Stimulated activated naive CD8-positive, alpha-beta T cell treated with anti-CD3 and anti-CD28 coated beads, Interleukin-15, amount 100 ng/mL, for 72 hours (primary cell): ENCODE measurements at regions not wholly inside any gene's neighbourhood (a gene's known extent, or its start where the extent isn't known, plus 50 kb on each side); places are given as distances from the start of the nearest gene placed in this dataset.
A peak's percentile ranks its signal among the peaks of the same experiment; 100 is the strongest.
"Not testable (repeated sequence)": the region's sequence is repeated elsewhere in the genome, so short reads cannot be mapped to it uniquely, and the experiment has no call there.

Experiments used
- ATAC-seq: fragments of 150-1000 bp; cut with Tn5 transposase; 2 replicates; pipeline ENCODE4 v1.10.0; 2021; ENCODE audit warnings: mild to moderate bottlenecking, moderate library complexity
- DNase-seq, 2 donors: peaks; one replicate each; pipeline ENCODE4 v3.0.0; 2021 to 2022
- H3K27ac Mint-ChIP-seq, 2 donors: one replicate each; pipeline ENCODE4 v1.8.0; 2022; ENCODE audit warnings: mild to moderate bottlenecking in 2 of 2, mixed read lengths in 2 of 2, moderate library complexity in 2 of 2
- H3K27me3 Mint-ChIP-seq: one replicate; pipeline ENCODE4 v1.8.0; 2022; ENCODE audit warnings: mixed read lengths
- H3K4me1 Mint-ChIP-seq: one replicate; pipeline ENCODE4 v1.8.0; 2022; ENCODE audit warnings: mild to moderate bottlenecking, mixed read lengths
- H3K4me3 Mint-ChIP-seq, 2 donors: one replicate each; pipeline ENCODE4 v1.8.0; 2022; ENCODE audit warnings: mild to moderate bottlenecking in 2 of 2, mixed read lengths in 2 of 2, moderate library complexity in 1 of 2
- H3K9me3 Mint-ChIP-seq, 2 donors: one replicate each; pipeline ENCODE4 v1.8.0; 2022; ENCODE audit warnings: mixed read lengths in 2 of 2

DNA sequence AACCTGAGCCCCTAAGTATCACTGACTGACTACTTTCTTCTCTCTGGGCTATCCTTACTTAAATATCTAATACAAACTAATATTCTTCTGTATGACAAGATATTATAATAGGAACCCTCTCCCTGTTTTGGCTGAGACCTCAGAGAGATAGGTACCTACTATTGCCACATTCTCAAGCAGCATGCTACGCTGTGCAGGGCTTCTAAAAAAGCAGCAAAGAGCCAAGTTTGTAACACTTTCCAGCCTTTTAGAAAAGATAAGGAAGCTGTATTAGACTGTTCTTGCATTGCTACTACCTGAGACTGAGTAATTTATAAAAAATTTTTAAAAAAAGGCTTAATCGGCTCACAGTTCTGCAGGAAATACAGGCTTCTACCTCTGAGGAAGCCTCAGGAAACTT lies 126.8 kb upstream of the ABI3BP start:
- no peaks in the 10 kb centered on the region for H3K4me1 Mint-ChIP-seq
- ATAC-seq (no peak), DNase-seq (no peak)
- no peaks in the 10 kb centered on the region for H3K9me3 Mint-ChIP-seq
- H3K4me3 Mint-ChIP-seq: no peak overlapping the region
- H3K27ac Mint-ChIP-seq: no peak overlapping the region
- peaks cover 33% of the 10 kb centered on the region for H3K27me3 Mint-ChIP-seq

DNA sequence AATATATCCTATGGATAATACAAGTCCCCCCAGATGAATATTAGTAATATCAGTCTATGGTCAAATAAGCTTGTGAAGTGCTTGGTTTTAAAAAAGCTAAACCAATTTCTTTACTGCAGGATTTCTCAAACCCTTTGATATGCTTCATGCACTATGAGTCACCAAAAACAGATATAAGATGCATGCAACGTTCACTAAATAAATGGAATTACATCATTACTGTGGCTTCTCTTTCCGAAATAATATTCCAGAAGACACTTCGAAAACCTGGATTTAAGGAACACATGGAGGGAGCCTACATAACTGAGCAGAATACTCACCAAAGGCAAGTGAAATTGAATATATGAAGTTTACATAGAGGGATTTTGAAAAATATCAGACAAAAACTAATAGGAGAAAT lies 126.3 kb upstream of the ABI3BP start:
- DNase-seq (no peak), ATAC-seq (no peak)
- H3K4me1 Mint-ChIP-seq: no peaks in the 10 kb centered on the region
- H3K27me3 Mint-ChIP-seq: peaks cover 28% of the 10 kb centered on the region
- H3K9me3 Mint-ChIP-seq: no peaks in the 10 kb centered on the region
- no peak overlapping the region for H3K27ac Mint-ChIP-seq
- no peak overlapping the region for H3K4me3 Mint-ChIP-seq

DNA sequence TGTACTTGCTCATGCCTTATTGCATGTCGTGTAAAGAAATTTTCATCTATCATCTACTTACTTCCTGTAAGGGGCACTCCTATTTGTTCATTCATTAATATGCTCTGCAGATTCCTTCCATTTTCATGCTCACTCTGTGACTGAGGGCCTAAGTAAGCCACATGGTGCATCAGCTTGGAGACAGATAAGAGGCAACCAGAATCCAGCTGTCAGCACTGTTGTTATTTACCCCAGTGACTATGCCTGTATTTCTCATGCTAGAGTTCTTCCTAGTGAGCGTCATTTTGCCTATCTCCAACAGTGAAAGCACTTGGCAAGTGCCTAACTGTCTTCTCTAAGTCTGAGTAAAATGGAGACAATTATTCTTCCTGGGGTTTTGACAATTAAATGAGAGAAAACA lies 124.8 kb upstream of the ABI3BP start:
- no peak overlapping the region for H3K27ac Mint-ChIP-seq
- no peaks in the 10 kb centered on the region for H3K9me3 Mint-ChIP-seq
- no peaks in the 10 kb centered on the region for H3K4me1 Mint-ChIP-seq
- ATAC-seq: no peak
- DNase-seq: no peak
- H3K27me3 Mint-ChIP-seq: peaks cover 18% of the 10 kb centered on the region
- H3K4me3 Mint-ChIP-seq: no peak overlapping the region

DNA sequence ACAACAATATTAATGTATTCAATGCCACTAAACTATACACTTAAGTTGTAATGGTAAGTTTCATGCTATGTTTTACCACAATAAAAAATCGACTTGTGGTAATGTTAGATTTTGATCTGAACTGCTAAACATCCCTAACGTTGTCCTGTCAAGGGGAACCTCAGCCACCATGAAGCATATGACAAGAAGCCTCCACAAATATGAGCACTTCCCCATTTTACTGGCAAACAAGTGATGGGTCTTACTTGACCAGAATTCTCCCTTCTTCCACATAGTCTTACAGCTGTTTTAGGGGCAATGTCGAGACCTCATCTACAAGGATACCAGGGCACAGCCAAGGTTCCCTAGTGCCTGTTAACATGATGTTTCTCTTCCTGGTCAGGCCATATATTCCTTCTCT lies 124.2 kb upstream of the ABI3BP start:
- no peak overlapping the region for H3K4me3 Mint-ChIP-seq
- ATAC-seq (no peak), DNase-seq (no peak)
- peaks cover 14% of the 10 kb centered on the region for H3K27me3 Mint-ChIP-seq
- H3K27ac Mint-ChIP-seq: no peak overlapping the region
- H3K9me3 Mint-ChIP-seq: no peaks in the 10 kb centered on the region
- H3K4me1 Mint-ChIP-seq: no peaks in the 10 kb centered on the region

DNA sequence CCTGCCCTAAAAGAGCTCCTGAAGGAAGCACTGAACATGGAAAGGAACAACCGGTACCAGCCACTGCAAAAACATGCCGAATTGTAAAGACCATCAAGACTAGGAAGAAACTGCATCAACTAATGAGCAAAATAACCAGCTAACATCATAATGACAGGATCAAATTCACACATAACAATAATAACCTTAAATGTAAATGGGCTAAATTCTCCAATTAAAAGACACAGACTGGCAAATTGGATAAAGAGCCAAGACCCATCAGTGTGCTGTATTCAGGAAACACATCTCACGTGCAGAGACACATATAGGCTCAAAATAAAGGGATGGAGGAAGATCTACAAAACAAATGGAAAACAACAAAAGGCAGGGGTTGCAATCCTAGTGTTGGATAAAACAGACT lies 117.1 kb upstream of the ABI3BP start:
- H3K9me3 Mint-ChIP-seq: peaks cover 0 to 19% of the 10 kb centered on the region in 2 donors
- DNase-seq, ATAC-seq, H3K4me1 Mint-ChIP-seq, H3K27ac Mint-ChIP-seq, H3K4me3 Mint-ChIP-seq, H3K27me3 Mint-ChIP-seq: not testable (repeated sequence)

DNA sequence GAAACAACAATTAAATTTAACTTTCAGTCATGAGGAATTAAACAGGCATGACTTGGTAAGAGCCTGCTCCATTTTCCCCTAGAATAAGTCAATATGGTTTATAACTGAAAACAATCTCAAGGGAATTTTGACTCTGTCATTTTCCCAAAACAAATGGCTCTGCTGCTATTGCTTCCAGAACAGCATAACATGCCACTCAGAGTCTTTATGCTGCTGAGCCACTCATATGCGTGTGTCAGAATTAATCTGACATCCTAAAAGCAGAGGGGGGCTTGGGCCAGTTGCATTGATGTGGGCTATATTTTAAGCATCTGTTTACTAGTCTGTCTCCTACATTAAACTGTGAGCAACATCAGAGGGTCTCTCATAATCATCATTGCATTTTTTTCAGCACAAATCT lies 111.1 kb upstream of the ABI3BP start:
- Mint-ChIP-seq H3K27ac (no peak overlapping the region), H3K27me3 (peaks cover 18% of the 10 kb centered on the region), H3K9me3 (peaks cover 0 to under 1% of the 10 kb centered on the region in 2 donors), H3K4me1 (no peaks in the 10 kb centered on the region), H3K4me3 (no peak overlapping the region)
- DNase-seq (no peak), ATAC-seq (no peak)

DNA sequence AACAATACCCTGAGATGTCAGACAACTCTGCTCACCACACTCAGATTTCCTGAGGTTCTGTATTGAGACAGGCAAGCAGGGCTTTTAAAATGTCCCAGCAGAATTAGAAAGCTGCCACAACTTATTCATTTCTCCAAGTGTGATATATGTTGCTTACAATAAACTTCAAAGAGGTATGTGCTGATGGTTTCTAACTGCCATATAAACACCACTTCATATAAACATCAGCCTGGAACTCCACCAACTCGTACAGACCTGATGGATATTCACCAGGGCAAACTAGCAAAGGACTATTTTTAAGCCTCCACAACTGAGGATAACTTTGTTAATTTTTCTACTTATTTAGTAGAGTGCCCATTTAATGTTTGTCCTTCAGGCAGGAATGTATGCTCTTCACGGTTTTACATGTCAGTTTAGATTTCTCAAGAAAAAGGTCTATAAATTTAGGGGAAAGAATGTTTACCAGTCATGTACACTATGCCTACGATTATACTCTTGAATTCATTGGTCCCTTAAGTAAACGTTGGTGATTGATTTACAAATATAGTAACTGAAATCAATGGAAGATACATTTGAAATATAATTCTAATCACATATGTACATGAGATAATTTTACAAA lies 109.6 kb upstream of the ABI3BP start:
- Mint-ChIP-seq H3K27ac (no peak overlapping the region), H3K4me3 (no peak overlapping the region), H3K27me3 (peaks cover 30% of the 10 kb centered on the region), H3K9me3 (no peaks in the 10 kb centered on the region), H3K4me1 (no peaks in the 10 kb centered on the region)
- ATAC-seq: no peak
- no peak for DNase-seq

DNA sequence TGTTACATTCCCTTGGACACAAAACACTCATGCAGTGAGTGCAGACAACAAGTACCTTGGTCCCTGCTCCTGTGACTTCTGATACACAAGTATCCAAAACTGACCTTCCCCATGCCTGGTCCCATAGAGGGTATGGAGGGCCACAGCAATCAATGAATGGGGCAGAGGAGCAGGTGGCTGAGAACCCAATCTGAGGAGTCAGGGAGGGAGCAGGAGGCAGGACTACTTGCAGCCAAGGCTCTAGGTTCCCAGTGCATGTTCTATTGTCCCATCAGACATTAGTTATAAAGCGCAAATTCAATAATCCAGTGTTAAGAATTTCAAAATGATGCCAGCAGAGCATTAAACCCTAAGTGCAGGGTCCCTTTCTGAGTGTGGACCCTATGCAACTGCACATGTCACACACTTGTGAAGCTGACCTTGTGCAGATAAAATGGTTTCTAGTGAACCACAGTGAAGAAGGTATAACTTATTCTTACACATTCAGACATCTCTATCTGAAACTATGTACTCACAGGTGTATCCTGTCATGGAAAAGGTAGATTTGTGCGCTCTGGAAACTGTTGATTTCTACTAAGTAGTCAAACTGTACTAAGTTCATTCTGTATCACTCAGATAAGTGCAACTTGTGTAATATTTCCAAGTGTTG lies 107.3 kb upstream of the ABI3BP start:
- ATAC-seq: no peak

DNA sequence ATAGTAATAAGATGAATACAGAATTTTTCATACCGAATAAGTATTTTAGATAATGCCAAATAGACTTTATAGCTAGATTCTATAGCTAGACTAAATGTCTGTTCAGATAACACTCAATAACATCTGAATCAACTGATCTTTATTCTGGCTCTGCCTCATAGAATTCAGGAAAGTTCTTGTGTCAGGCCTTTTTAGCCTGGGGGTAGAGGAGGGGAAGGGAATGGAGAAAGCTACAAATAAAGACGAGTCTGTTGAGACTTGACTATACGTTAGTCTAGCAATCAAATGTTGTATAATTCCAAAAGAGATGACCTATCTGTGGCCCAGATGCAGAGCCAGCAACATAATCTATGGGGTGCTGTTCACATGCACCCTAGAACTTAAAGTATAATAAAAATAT lies 106.6 kb upstream of the ABI3BP start:
- Mint-ChIP-seq H3K27me3 (peaks cover 15% of the 10 kb centered on the region), H3K4me1 (no peaks in the 10 kb centered on the region), H3K9me3 (no peaks in the 10 kb centered on the region), H3K4me3 (no peak overlapping the region), H3K27ac (no peak overlapping the region)
- ATAC-seq (no peak), DNase-seq (no peak)

More for the DNA sequence above, 107.3 kb upstream of the ABI3BP start:
- H3K27ac Mint-ChIP-seq: no peak overlapping the region
- no peak for DNase-seq
- H3K27me3 Mint-ChIP-seq: peaks cover 22% of the 10 kb centered on the region
- no peak overlapping the region for H3K4me3 Mint-ChIP-seq
- no peaks in the 10 kb centered on the region for H3K4me1 Mint-ChIP-seq
- no peaks in the 10 kb centered on the region for H3K9me3 Mint-ChIP-seq

DNA sequence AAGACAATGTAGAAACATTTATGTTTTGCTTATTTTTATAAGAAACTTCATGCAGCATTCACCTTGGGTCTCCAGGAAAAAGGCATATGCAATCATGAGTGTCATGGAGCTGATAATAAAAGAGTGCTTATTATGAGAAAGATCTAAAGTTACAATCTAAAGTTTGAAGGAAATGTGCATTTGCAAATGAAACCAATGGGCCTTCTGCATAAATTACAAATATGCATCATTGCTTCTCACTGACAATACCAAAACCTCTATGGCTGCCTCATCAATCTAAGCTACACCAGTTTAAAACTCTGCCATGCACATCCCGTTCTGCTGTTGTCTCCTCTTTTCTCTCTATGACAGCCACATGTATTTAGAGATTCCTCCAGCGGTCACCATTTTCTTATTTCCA lies 103.2 kb upstream of the ABI3BP start:
- no peaks in the 10 kb centered on the region for H3K9me3 Mint-ChIP-seq
- no peak overlapping the region for H3K27ac Mint-ChIP-seq
- ATAC-seq (no peak), DNase-seq (no peak)
- peaks cover 25% of the 10 kb centered on the region for H3K27me3 Mint-ChIP-seq
- H3K4me3 Mint-ChIP-seq: no peak overlapping the region
- H3K4me1 Mint-ChIP-seq: no peaks in the 10 kb centered on the region

DNA sequence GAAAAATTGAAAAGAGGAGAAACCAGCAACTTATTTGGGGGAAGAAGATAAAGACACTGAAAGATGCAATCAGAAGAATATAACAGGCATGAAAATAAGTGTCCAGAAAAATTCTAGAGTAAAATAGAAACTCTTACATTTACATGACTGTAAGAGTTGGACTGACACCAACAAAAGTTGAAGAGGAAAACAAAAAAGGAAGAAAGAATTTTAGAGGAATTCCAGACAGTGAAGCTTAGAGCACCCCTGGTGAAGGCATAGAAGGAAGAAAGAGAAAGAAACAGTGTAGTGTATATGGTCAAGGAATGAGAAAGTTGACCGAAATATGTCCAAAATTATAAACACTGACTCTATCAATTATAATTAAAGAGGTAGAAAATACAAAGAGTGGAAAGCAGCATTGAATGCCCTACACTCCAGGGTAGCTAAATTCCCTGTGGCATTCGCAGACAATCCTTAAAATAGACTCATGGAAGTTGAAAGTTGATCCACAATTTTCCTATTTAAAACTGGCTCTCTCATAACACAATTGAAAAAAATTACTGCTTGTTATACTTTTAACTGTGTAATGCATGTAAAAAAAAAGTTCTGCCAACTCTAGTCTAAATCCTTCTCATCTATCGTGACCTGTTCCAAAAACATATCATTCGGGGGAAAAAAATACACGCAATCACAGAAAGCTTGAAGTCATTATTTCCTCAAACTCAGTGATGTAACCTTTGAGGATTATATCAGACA lies 102.6 kb upstream of the ABI3BP start:
- H3K4me1 Mint-ChIP-seq: no peaks in the 10 kb centered on the region
- H3K27me3 Mint-ChIP-seq: peaks cover 26% of the 10 kb centered on the region
- peak overlapping the region in 1 of 2 donors; percentile 2 for H3K27ac Mint-ChIP-seq
- no peaks in the 10 kb centered on the region for H3K9me3 Mint-ChIP-seq
- DNase-seq (no peak), ATAC-seq (no peak)
- no peak overlapping the region for H3K4me3 Mint-ChIP-seq

DNA sequence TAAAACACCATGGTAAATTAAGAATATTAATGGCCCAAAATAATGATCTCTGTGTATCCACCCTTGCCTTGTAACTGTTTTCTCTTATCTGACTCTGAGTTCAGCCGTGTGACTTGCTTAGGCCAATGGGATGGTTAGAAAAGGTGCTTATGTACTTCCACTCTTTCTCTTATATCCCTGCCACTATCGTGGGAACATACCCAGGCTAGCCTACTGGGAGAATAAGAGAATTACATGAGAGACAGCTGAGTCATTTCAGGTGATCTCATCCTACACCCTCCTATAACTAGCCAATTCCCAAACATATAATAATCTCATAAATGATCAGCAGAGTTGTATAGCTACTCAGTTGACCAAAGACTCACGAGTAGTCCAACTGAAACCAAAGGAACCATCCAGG lies 98.3 kb upstream of the ABI3BP start:
- Mint-ChIP-seq H3K4me1 (no peaks in the 10 kb centered on the region), H3K4me3 (no peak overlapping the region), H3K27me3 (peaks cover 42% of the 10 kb centered on the region), H3K9me3 (no peaks in the 10 kb centered on the region), H3K27ac (no peak overlapping the region)
- DNase-seq: no peak
- no peak for ATAC-seq

DNA sequence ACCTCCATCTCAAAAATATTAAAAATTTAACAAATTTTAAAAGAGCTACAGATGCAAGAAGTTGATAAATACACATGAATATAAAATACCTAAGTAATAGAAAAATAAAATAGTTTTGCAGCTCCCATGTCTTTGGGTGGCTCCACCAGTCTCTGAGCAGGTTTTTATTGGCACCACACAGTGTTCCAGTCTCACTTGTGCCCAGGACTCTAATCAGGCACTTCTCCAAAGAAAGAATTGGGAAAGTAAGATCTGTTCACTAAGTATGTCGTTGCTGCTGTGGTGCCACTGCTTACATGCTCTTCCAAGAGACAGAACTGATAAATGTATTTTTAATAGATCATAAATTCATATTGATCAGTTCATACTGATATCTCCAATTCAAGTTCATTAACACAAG lies 92.5 kb upstream of the ABI3BP start:
- ATAC-seq (no peak), DNase-seq (no peak)
- Mint-ChIP-seq H3K4me1 (no peaks in the 10 kb centered on the region), H3K27me3 (peaks cover 30% of the 10 kb centered on the region), H3K27ac (no peak overlapping the region), H3K4me3 (no peak overlapping the region), H3K9me3 (peaks cover 0 to 4% of the 10 kb centered on the region in 2 donors)

DNA sequence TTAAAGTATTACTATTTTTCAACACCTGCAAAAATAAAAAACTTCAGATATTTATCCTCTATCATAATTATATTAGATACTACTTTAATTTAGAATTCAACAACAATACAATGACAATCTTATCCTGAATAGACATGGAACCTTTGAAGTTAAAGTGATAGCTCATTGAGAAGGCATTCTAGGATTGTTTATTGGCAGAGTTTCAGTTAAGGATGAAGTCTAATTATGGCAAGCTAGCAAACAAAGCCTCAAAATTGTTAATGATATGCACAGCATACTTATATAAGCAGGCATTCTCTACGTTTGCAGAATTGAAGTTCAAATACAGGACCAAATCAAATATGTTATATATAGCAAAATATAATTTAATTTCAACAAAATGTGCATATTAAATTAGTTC lies 91.2 kb upstream of the ABI3BP start:
- peaks cover 20% of the 10 kb centered on the region for H3K27me3 Mint-ChIP-seq
- no peaks in the 10 kb centered on the region for H3K4me1 Mint-ChIP-seq
- H3K4me3 Mint-ChIP-seq: no peak overlapping the region
- H3K27ac Mint-ChIP-seq: no peak overlapping the region
- no peak for DNase-seq
- H3K9me3 Mint-ChIP-seq: peaks cover 0 to 4% of the 10 kb centered on the region in 2 donors
- ATAC-seq: no peak

DNA sequence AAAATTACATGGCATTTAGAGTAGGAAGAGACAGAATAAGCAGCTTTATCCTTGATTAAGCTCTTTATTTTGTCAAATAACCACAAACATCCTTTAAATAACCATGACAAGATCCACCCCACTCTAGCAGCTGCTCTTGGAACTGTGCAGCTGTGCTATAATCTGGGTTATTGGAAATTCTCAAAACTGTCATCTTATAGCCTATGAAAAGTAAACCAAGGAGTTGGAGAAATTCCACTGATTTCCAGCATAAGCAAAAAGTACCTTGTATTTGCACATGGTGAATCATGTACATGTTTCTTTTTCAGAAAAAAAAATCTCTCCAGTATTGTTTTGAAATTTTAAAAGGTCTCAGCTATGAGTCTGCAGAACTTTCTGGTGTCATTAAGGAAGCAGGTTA lies 88.8 kb upstream of the ABI3BP start:
- no peak overlapping the region for H3K4me3 Mint-ChIP-seq
- no peak overlapping the region for H3K27ac Mint-ChIP-seq
- peaks cover under 1% of the 10 kb centered on the region for H3K27me3 Mint-ChIP-seq
- peaks cover 0 to 4% of the 10 kb centered on the region in 2 donors for H3K9me3 Mint-ChIP-seq
- no peaks in the 10 kb centered on the region for H3K4me1 Mint-ChIP-seq
- DNase-seq (no peak), ATAC-seq (no peak)

DNA sequence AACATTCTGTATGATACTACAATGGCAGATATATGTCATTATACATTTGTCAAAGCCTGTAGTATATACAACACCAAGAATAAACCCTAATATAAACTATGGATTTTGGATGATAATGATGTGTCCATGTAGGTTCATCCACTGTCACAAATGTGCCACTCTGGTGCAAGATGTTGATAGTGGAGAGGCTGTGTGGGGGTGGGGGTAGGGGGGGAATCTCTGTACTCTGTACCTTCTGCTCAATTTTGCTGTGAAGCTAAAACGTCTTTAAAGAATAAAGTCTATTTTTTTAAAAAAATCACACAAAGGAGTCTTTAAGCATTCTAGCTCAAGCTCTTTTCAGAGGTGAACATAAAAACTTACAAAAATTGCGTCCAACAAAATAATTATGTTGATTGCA lies 88.2 kb upstream of the ABI3BP start:
- peaks cover 0 to 4% of the 10 kb centered on the region in 2 donors for H3K9me3 Mint-ChIP-seq
- no peaks in the 10 kb centered on the region for H3K4me1 Mint-ChIP-seq
- ATAC-seq: no peak
- no peak overlapping the region for H3K27ac Mint-ChIP-seq
- no peaks in the 10 kb centered on the region for H3K27me3 Mint-ChIP-seq
- DNase-seq: no peak
- H3K4me3 Mint-ChIP-seq: no peak overlapping the region
